AG09309 (cell line): ENCODE measurements at regions not wholly inside any gene's neighbourhood (a gene's known extent, or its start where the extent isn't known, plus 50 kb on each side); places are given as distances from the start of the nearest gene placed in this dataset.
A peak's percentile ranks its signal among the peaks of the same experiment; 100 is the strongest.
"Not testable (repeated sequence)": the region's sequence is repeated elsewhere in the genome, so short reads cannot be mapped to it uniquely, and the experiment has no call there.

ENCODE experiments used
- DNase-seq: peaks from one replicate; pipeline ENCODE4 v3.0.0-alpha.2; 2010; ENCODE audit warnings: low read depth
- H3K4me3 ChIP-seq: 2 replicates; pipeline ENCODE4 v1.5.1; 2011; ENCODE audit warnings: mild to moderate bottlenecking, low read depth, low read length, moderate library complexity; ENCODE audit not compliant: control insufficient read depth
- TF ChIP-seq, protein P1 (sequence below): IDR thresholded peaks from 2 replicates; pipeline ENCODE4 v1.5.1; 2011; ENCODE audit warnings: mild to moderate bottlenecking, low read depth, low read length, inconsistent platforms; ENCODE audit not compliant: insufficient read depth, control insufficient read depth; ENCODE audit errors: missing control alignments

DNA sequence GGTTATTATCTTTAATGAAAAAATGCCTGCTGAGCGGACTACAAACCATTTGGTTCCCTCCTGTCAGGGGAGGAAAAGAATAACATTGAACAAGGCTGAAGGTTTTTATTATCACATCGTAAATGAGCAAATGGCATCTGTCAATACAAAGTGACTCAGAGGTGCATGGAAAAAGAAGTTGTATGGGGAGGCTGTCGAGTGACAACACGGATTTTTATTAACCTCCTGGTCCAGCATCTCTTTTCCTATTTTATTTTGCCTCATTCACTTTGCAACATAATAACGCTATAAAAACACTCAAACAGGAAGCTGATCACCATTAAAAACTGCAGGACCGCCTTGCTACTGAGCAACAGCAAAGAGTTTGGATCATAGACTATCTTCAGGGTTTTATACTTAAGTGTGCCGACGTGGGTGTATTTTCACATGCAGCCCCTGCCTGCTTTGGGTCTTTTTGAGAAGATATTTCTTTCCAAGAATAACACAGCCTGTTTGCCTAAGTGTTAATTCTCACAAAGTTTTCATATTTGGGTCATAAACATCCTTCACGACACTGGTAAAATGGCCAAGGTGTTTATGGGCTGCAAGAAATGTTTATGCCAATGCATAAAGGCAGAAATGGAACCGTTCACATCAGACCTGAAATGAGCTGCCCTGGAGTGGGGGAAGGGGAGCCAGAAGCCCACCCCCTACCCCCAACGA lies 132.1 kb upstream of the SALL4 start:
- DNase-seq, result no peak
- H3K4me3 ChIP-seq, result no peak overlapping the region
- TF ChIP-seq, protein P1, sequence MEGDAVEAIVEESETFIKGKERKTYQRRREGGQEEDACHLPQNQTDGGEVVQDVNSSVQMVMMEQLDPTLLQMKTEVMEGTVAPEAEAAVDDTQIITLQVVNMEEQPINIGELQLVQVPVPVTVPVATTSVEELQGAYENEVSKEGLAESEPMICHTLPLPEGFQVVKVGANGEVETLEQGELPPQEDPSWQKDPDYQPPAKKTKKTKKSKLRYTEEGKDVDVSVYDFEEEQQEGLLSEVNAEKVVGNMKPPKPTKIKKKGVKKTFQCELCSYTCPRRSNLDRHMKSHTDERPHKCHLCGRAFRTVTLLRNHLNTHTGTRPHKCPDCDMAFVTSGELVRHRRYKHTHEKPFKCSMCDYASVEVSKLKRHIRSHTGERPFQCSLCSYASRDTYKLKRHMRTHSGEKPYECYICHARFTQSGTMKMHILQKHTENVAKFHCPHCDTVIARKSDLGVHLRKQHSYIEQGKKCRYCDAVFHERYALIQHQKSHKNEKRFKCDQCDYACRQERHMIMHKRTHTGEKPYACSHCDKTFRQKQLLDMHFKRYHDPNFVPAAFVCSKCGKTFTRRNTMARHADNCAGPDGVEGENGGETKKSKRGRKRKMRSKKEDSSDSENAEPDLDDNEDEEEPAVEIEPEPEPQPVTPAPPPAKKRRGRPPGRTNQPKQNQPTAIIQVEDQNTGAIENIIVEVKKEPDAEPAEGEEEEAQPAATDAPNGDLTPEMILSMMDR, result no peak

DNA sequence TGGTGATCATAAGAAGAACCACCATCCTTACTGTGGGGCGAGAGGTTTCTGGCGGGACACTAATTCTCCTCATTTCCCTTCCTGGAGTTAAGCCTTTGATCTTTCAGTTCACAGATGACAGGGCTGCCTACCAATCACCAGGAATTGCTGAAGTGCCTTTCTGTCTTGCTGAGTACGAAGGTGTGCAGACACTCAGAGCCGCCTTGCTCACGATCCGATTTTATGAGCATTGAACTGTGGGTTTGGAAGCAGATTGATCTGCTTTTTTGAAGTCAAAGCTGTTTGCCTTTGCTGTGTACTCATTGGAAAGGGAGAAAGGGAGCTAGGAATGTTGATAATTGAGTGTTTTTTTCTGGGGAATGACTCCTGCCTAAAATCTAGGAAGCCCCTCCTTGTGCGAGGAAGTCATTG lies 129.1 kb upstream of the SALL4 start:
- DNase-seq, result no peak
- TF ChIP-seq, protein P1, result no peak
- H3K4me3 ChIP-seq, result no peak overlapping the region

DNA sequence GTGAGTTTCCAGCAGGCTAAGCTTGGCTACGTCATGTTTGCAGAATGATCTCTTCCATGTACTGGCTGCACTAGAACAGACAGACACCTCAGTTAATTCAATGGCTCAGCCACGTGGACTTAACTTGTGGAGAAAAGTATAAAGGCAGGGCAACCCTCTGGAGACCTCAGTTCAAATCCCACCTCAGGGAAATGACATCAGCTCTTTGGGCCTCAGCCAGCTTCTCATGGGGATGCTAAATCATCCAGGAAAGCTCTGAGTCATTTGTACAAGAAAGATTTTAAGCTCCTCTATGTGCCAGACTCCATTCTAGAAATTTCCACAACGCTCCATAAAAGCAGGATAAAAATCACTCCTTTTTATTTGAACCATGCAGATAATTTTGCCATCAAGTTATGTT lies 128.5 kb upstream of the SALL4 start:
- TF ChIP-seq, protein P1, result no peak
- no peak overlapping the region for H3K4me3 ChIP-seq
- peak; percentile 10 for DNase-seq

DNA sequence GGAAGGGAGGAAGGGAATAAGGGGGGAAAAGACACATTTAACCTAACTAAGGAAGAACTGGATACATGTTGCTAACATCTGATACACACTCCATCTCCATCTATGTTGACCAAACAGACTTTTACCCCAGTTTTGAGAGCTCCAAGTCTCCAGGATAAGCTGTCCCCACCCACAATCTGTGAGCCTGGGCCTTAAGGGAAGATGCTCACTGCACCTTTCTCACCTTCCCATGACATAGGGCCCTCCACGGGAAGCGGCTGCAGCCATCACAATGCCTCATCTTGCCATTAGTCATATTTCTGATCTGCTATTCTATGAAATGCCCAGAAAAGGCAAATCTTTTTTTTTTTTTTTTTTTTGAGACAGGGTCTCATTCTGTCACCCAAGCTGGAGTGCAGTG lies 126.6 kb upstream of the SALL4 start:
- DNase-seq, result no peak
- H3K4me3 ChIP-seq, result no peak overlapping the region
- TF ChIP-seq, protein P1, result no peak

DNA sequence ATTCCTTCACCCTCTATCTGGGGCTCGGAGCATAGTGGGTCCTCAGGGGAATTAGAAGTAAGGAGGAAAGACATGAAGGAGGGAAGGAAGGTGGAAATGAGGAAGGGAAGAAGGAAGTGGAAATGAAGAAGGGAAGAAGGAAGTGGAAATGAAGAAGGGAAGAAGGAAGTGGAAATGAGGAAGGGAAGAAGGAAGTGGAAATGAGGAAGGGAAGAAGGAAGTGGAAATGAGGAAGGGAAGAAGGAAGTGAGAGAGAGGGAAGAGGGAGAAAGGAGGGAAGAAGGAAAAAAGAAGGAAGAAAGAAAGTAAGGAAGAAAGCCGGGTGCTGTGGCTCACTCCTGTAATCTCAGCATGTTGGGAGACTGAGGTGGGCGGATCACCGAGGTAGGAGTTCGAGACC lies 125.6 kb upstream of the SALL4 start:
- not testable (repeated sequence) for DNase-seq, H3K4me3 ChIP-seq

DNA sequence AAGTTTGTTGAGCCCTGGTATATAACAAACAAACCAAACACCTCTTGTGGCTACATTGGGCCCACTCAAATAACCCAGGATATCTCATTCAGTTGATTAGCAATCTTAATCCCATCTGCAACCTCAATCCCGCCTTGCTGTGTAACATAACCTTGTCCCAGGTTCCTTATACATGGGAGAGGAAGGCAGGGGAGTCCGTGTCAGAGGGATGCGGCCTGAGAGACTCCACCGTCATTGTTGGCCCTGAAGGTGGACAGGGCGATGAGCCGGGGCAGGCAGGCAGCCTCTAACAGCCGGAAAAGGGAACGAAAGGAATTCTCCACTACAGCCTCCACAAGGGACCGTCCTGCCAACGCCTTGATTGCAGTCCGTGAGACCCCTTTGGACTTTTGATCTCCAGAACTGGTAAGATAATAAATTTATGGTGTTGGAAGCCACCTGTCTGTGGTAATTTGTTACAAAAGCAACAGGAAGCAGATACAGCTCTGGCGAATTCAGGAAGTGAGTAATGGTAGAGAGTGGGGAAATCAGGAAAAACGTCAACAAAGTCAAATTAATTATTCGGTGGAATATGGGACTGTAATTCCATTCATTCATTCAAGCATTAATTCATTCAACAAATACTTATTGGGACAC lies 124.5 kb upstream of the SALL4 start:
- no peak for DNase-seq
- no peak overlapping the region for H3K4me3 ChIP-seq
- TF ChIP-seq, protein P1, result no peak

DNA sequence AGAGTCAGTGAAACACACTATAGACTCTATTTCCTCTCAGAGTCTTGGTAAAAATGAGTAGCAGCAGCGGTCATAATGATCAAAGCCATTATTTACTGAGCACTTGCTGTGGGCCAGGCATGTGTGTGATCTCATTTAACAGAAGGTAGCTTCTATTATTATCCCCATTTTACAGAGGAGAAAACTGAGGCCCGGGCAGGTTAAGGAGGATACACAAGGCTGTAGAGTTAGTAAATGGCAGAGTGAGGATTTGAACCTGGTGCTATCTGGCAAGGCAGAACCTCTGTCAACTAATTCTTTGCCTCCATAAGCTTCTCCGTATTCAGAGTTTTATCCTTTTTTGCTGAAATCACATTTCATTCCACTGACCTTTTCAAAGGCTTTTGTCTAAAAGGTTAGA lies 122.2 kb upstream of the SALL4 start:
- TF ChIP-seq, protein P1, result no peak
- H3K4me3 ChIP-seq, result no peak overlapping the region
- no peak for DNase-seq
